Panc1 (cell line): ENCODE measurements at regions not wholly inside any gene's neighbourhood (a gene's known extent, or its start where the extent isn't known, plus 50 kb on each side); places are given as distances from the start of the nearest gene placed in this dataset.

Experiments
- ATAC-seq: fragments of 200-7000 bp; cut with Tn5 transposase; 2 replicates; pipeline ENCODE4 v1.9.1; 2020; ENCODE audit warnings: mild to moderate bottlenecking, moderate library complexity
- BruUV-seq: library from RNA; stranded (reverse); fragments of 400-500 nt; replicated peaks from 2 replicates; lab custom pipeline; 2021; lab: Mats Ljungman, UMichigan
- CTCF ChIA-PET: fragments of 300-600 bp; sonication (Branson Sonifier 250); formaldehyde crosslinking; loops from one replicate; lab custom pipeline; 2022; ENCODE audit warnings: antibody characterized with exemption; lab: Charles Lee
- POLR2A ChIA-PET: fragments of 300-600 bp; sonication (Branson Sonifier 250); formaldehyde crosslinking; loops from one replicate; lab custom pipeline; 2022; ENCODE audit warnings: antibody characterized with exemption; lab: Charles Lee
- DNase-seq: peaks from one replicate; pipeline ENCODE4 v3.0.0-alpha.2; 2010; ENCODE audit warnings: low read depth, low spot score
- H3K27ac ChIP-seq: 2 replicates; pipeline ENCODE4 v1.5.1; 2011; ENCODE audit warnings: mild to moderate bottlenecking, low read length, inconsistent platforms
- H3K27me3 ChIP-seq: fragments of 200-500 bp; sonication (Bioruptor generic); 2 replicates; pipeline ENCODE4 v1.6.0; 2014; ENCODE audit warnings: low read length, inconsistent platforms; ENCODE audit not compliant: control insufficient read depth, insufficient read depth
- H3K36me3 ChIP-seq: fragments of 200-500 bp; sonication (Bioruptor generic); 2 replicates; pipeline ENCODE4 v1.5.1; 2014; ENCODE audit warnings: inconsistent platforms, mild to moderate bottlenecking, low read length, moderate library complexity; ENCODE audit not compliant: control insufficient read depth, insufficient read depth
- H3K4me1 ChIP-seq: 2 replicates; pipeline ENCODE4 v1.5.1; 2011; ENCODE audit warnings: inconsistent platforms, mild to moderate bottlenecking, low read length, moderate library complexity; ENCODE audit not compliant: control insufficient read depth, insufficient read depth
- H3K4me3 ChIP-seq, 2 experiments: 2 replicates each; pipeline ENCODE4 v1.5.1; 2011 to 2012; ENCODE audit warnings: low read depth in 2 of 2, low read length in 2 of 2, mild to moderate bottlenecking in 2 of 2, inconsistent platforms in 1 of 2, moderate library complexity in 1 of 2
- H3K9me3 ChIP-seq: fragments of 200-500 bp; sonication (Bioruptor generic); 2 replicates; pipeline ENCODE4 v1.5.1; 2014; ENCODE audit warnings: low read depth, mild to moderate bottlenecking, inconsistent platforms, low read length, moderate library complexity; ENCODE audit not compliant: control insufficient read depth, insufficient read depth
- POLR2AphosphoS5 ChIP-seq: IDR thresholded peaks from 2 replicates; pipeline ENCODE4 v1.6.1; 2012; ENCODE audit warnings: mild to moderate bottlenecking, low read depth, low read length, moderate library complexity
- SIN3A ChIP-seq: IDR thresholded peaks from 2 replicates; pipeline ENCODE4 v1.6.1; 2012; ENCODE audit warnings: low read depth, mild to moderate bottlenecking, low read length, moderate library complexity, borderline replicate concordance; ENCODE audit not compliant: insufficient read depth
- TCF7L2 ChIP-seq: IDR thresholded peaks from 2 replicates; pipeline ENCODE4 v1.6.1; 2011; ENCODE audit warnings: mild to moderate bottlenecking, low read depth, low read length, inconsistent platforms
- in situ Hi-C: cut with HindIII; loops from 2 replicates; pipeline ENCODE4 v1.10.0; 2016; ENCODE audit warnings: low sequenced_read_pairs, low pct_unique_long_range_greater_than_20kb
- intact Hi-C: fragments of 100-400 bp; cut with micrococcal nuclease; formaldehyde crosslinking; loops from one replicate; pipeline ENCODE4 v1.10.0; 2022; ENCODE audit not compliant: unreplicated experiment
- TF ChIP-seq, protein P1 (sequence below): fragments of 450-650 bp; IDR thresholded peaks from 2 replicates; pipeline ENCODE4 v1.5.1; 2017; ENCODE audit warnings: mild to moderate bottlenecking
- TF ChIP-seq, protein P2 (sequence below), 2 experiments: IDR thresholded peaks; 2 replicates each; pipeline ENCODE4 v1.6.1; 2011 to 2012; ENCODE audit warnings: low read depth in 2 of 2, control low read depth in 1 of 2, low read length in 1 of 2, mild to moderate bottlenecking in 1 of 2, moderate library complexity in 1 of 2; ENCODE audit not compliant: insufficient read depth in 1 of 2

DNA sequence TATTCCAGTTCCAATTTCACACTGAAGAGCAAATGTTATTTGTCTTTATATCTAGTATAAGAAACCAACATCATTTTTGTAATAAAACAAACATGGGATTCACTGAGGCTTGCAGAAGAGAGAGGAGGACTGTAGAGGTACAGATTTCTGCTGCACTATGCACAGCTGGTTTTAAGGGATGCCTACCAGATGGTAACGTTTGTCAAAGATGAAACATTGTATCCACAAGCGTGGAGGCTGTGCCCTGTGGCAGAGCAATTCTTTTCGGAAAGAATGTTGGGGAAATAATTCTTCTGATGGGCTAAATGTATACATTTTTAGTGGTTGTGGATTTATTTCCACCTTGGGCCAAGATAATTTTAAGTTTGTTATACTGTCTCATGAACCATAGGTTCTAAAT, 272.4 kb downstream of the DUSP10 start:
- ATAC-seq (no peak), DNase-seq (no peak)
- POLR2A ChIA-PET, result no interaction called here
- Histone ChIP-seq H3K4me3 (no peak overlapping the region), H3K27me3 (no peaks in the 10 kb centered on the region), H3K9me3 (0 out of 2 replicates have a peak, but pooled peaks cover 3% of the 10 kb centered on the region), H3K27ac (no peak overlapping the region), H3K4me1 (no peaks in the 10 kb centered on the region), H3K36me3 (no peaks in the 10 kb centered on the region)
- intact Hi-C loops (no loop called here), in situ Hi-C loops (no loop called here)
- CTCF ChIA-PET, result no interaction called here
- no TSS peak for BruUV-seq
- TF ChIP-seq, protein P1, sequence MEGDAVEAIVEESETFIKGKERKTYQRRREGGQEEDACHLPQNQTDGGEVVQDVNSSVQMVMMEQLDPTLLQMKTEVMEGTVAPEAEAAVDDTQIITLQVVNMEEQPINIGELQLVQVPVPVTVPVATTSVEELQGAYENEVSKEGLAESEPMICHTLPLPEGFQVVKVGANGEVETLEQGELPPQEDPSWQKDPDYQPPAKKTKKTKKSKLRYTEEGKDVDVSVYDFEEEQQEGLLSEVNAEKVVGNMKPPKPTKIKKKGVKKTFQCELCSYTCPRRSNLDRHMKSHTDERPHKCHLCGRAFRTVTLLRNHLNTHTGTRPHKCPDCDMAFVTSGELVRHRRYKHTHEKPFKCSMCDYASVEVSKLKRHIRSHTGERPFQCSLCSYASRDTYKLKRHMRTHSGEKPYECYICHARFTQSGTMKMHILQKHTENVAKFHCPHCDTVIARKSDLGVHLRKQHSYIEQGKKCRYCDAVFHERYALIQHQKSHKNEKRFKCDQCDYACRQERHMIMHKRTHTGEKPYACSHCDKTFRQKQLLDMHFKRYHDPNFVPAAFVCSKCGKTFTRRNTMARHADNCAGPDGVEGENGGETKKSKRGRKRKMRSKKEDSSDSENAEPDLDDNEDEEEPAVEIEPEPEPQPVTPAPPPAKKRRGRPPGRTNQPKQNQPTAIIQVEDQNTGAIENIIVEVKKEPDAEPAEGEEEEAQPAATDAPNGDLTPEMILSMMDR, result no peak
- TF ChIP-seq TCF7L2 (no peak), SIN3A (no peak), POLR2AphosphoS5 (no peak)
- TF ChIP-seq, protein P2, sequence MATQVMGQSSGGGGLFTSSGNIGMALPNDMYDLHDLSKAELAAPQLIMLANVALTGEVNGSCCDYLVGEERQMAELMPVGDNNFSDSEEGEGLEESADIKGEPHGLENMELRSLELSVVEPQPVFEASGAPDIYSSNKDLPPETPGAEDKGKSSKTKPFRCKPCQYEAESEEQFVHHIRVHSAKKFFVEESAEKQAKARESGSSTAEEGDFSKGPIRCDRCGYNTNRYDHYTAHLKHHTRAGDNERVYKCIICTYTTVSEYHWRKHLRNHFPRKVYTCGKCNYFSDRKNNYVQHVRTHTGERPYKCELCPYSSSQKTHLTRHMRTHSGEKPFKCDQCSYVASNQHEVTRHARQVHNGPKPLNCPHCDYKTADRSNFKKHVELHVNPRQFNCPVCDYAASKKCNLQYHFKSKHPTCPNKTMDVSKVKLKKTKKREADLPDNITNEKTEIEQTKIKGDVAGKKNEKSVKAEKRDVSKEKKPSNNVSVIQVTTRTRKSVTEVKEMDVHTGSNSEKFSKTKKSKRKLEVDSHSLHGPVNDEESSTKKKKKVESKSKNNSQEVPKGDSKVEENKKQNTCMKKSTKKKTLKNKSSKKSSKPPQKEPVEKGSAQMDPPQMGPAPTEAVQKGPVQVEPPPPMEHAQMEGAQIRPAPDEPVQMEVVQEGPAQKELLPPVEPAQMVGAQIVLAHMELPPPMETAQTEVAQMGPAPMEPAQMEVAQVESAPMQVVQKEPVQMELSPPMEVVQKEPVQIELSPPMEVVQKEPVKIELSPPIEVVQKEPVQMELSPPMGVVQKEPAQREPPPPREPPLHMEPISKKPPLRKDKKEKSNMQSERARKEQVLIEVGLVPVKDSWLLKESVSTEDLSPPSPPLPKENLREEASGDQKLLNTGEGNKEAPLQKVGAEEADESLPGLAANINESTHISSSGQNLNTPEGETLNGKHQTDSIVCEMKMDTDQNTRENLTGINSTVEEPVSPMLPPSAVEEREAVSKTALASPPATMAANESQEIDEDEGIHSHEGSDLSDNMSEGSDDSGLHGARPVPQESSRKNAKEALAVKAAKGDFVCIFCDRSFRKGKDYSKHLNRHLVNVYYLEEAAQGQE (IDR thresholded peaks at IDR 0.05; ENCODE audit: insufficient read depth in 1 of 2, low read depth in 2 of 2, low read length in 1 of 2), result no peak

DNA sequence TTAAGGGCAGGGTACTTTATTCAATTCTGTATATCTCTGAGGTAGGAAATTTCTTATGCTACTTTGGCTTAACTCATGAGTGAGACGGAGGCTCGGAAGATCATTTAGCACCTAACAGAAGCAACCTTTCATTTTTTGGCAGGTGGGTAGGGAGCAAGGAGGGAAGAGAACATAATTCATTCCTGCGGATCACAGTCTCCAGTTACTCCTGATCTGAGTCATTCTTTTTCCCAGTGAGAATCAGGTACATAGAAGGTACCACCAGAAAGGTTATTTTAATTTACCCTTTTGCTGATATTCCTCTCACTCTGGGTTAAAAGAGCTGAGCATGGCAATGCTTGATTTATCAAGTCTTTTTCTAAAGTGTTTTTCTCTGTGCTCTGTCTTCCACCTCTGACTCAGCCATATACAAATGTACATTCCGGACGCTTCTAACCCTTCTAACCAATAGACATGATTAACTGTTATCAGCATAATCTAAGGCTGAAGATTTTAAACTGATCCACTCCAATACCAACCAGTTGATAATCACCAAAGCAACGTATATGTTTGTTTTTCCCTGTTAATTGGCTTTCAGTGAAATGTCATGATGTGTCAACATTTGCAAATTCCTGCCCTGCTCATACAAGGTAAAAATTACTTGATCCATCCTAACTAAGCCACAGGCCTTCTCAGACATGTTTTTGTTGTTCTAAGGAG, 271.7 kb downstream of the DUSP10 start:
- CTCF ChIA-PET, result no interaction called here
- BruUV-seq, result no TSS peak
- no peaks in the 10 kb centered on the region for H3K36me3 ChIP-seq
- ATAC-seq, result no peak
- TF ChIP-seq SIN3A, result no peak
- TF ChIP-seq POLR2AphosphoS5, result no peak
- TF ChIP-seq, protein P1, result no peak
- no peak for TF ChIP-seq TCF7L2
- TF ChIP-seq, protein P2 (IDR thresholded peaks at IDR 0.05; ENCODE audit: insufficient read depth in 1 of 2, low read depth in 2 of 2, low read length in 1 of 2), result no peak
- H3K4me1 ChIP-seq, result no peaks in the 10 kb centered on the region
- no peak for DNase-seq
- H3K27ac ChIP-seq, result no peak overlapping the region
- H3K9me3 ChIP-seq, result 0 out of 2 replicates have a peak, but pooled peaks cover 3% of the 10 kb centered on the region
- no peaks in the 10 kb centered on the region for H3K27me3 ChIP-seq
- POLR2A ChIA-PET, result no interaction called here
- no peak overlapping the region for H3K4me3 ChIP-seq
- intact Hi-C loops, result no loop called here
- in situ Hi-C loops, result no loop called here
